GM23248 (cell line): ENCODE measurements at regions not wholly inside any gene's neighbourhood (a gene's known extent, or its start where the extent isn't known, plus 50 kb on each side); places are given as distances from the start of the nearest gene placed in this dataset.

ENCODE experiments used
- EZH2 ChIP-seq: fragments of 200-600 bp; sonication (generic); IDR thresholded peaks from 2 replicates; pipeline ENCODE4 v1.6.1; 2018; ENCODE audit warnings: antibody characterized with exemption, mild to moderate bottlenecking; ENCODE audit not compliant: insufficient read depth, poor library complexity, severe bottlenecking
- EZH2phosphoT487 ChIP-seq: fragments of 200-600 bp; sonication (generic); IDR thresholded peaks from 2 replicates; pipeline ENCODE4 v1.6.1; 2018; ENCODE audit warnings: antibody characterized with exemption, moderate library complexity, mild to moderate bottlenecking, low read depth; ENCODE audit not compliant: insufficient read depth

DNA sequence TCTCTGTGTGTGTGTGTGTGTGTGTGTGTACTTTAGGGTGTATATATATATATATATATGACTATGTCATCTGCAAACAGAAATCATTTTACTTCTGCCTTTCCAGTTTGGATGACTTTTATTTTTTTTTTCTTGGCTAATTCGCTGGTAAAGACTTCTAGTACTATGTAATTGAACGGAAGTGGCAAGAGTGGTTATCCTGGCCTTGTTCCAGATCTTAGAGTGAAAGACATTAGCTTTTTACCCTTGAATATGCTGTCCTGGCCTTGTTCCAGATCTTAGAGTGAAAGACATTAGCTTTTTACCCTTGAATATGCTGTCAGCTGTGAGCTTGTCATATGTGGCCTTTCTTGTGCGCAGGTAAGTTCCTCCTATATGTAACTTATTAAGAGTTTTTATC is 72.7 kb upstream of the MYOCD start:
- TF ChIP-seq EZH2 (no peak), EZH2phosphoT487 (no peak)
